Lung (tissue), 11 donors: ENCODE measurements at regions not wholly inside any gene's neighbourhood (a gene's known extent, or its start where the extent isn't known, plus 50 kb on each side); places are given as distances from the start of the nearest gene placed in this dataset.

ENCODE experiments used
- ATAC-seq: fragments of 200-7000 bp; cut with Tn5 transposase; one replicate; pipeline ENCODE4 v1.9.1; 2020; ENCODE audit warnings: moderate number of reproducible peaks; ENCODE audit not compliant: insufficient read depth, low FRiP score
- DNase-seq, 3 donors: peaks; one replicate each; pipeline ENCODE4 v3.0.0-alpha.2; 2013 to 2017
- H3K27ac ChIP-seq, 2 donors: one replicate each; pipeline ENCODE4 v1.5.1; 2013; ENCODE audit warnings: mild to moderate bottlenecking in 2 of 2, moderate library complexity in 2 of 2, control low read depth in 1 of 2, inconsistent platforms in 1 of 2, low read depth in 1 of 2, low read length in 1 of 2
- H3K27me3 ChIP-seq, 3 donors: one replicate each; pipeline ENCODE4 v1.5.1; 2013; ENCODE audit warnings: low read length in 2 of 3; ENCODE audit not compliant: control insufficient read depth in 3 of 3, insufficient read depth in 3 of 3
- H3K36me3 ChIP-seq, 4 donors: one replicate each; pipeline ENCODE4 v1.5.1; 2013; ENCODE audit warnings: low read length in 4 of 4, mild to moderate bottlenecking in 1 of 4, moderate library complexity in 1 of 4; ENCODE audit not compliant: control insufficient read depth in 4 of 4, insufficient read depth in 4 of 4
- H3K4me1 ChIP-seq, 5 donors: one replicate each; pipeline ENCODE4 v1.5.1; 2013; ENCODE audit warnings: low read length in 5 of 5, mild to moderate bottlenecking in 2 of 5, moderate library complexity in 1 of 5; ENCODE audit not compliant: control insufficient read depth in 5 of 5, insufficient read depth in 5 of 5
- H3K4me3 ChIP-seq: one replicate; pipeline ENCODE4 v1.5.1; 2013; ENCODE audit warnings: mild to moderate bottlenecking, control low read depth, moderate library complexity
- H3K9ac ChIP-seq, 2 donors: one replicate each; pipeline ENCODE4 v1.5.1; 2013; ENCODE audit warnings: low read length in 2 of 2, control low read depth in 1 of 2; ENCODE audit not compliant: insufficient read depth in 1 of 2
- H3K9me3 ChIP-seq, 4 donors: one replicate each; pipeline ENCODE4 v1.5.1; 2013; ENCODE audit warnings: low read length in 3 of 4, mild to moderate bottlenecking in 1 of 4, moderate library complexity in 1 of 4; ENCODE audit not compliant: control insufficient read depth in 4 of 4, insufficient read depth in 3 of 4
- CTCF ChIP-seq: IDR thresholded peaks from 2 replicates; pipeline ENCODE4 v1.5.1; 2012; ENCODE audit warnings: mild to moderate bottlenecking; ENCODE audit errors: control extremely low read depth, extremely low read depth
- WGBS, 2 donors: extraction: QIAGEN DNeasy Blood & Tissue Kit; methylation state at CpG; one replicate each; pipeline ENCODE4 v1.1.7; 2013; 5-methylcytosine and 5-hydroxymethylcytosine counted together
- donor health status: control.
- donor health status: control.
- donor health status: Bipolar disorder and iron deficiency.
- donor health status: healthy.
- donor health status: DM: yes; HTN: yes; CAD: no.

- Histone ChIP-seq H3K27me3 (no peaks in the 10 kb centered on the region), H3K9ac (no peak overlapping the region), H3K9me3 (no peaks in the 10 kb centered on the region), H3K4me1 (no peaks in the 10 kb centered on the region), H3K27ac (no peak overlapping the region), H3K36me3 (no peaks in the 10 kb centered on the region), H3K4me3 (no peak overlapping the region)
- ATAC-seq: no peak
- TF ChIP-seq CTCF: no peak
- no peak for DNase-seq
- 88% methylated on average over 3 of the region's 3 CpGs for WGBS, 2 donors
These were observed 361.6 kb upstream of the MAP2 start for GRCh38 chr2:209062210-209062609.

GRCh38 chr2:209070262-209070661, 353.6 kb upstream of the MAP2 start:
- Histone ChIP-seq H3K4me3 (no peak overlapping the region), H3K27me3 (no peaks in the 10 kb centered on the region), H3K9me3 (no peaks in the 10 kb centered on the region), H3K4me1 (no peaks in the 10 kb centered on the region), H3K27ac (no peak overlapping the region), H3K9ac (no peak overlapping the region), H3K36me3 (no peaks in the 10 kb centered on the region)
- DNase-seq (no peak), ATAC-seq (no peak)
- no peak for TF ChIP-seq CTCF
- 95 to 100% methylated on average over 1 of the region's 1 CpG for WGBS, 2 donors

- no peaks in the 10 kb centered on the region for H3K27me3 ChIP-seq
- no peak for ATAC-seq
- TF ChIP-seq CTCF: no peak
- H3K27ac ChIP-seq: no peak overlapping the region
- H3K36me3 ChIP-seq: no peaks in the 10 kb centered on the region
- H3K4me3 ChIP-seq: no peak overlapping the region
- H3K9ac ChIP-seq: no peak overlapping the region
- H3K9me3 ChIP-seq: no peaks in the 10 kb centered on the region
- DNase-seq: no peak
- H3K4me1 ChIP-seq: no peaks in the 10 kb centered on the region
These were observed 350.7 kb upstream of the MAP2 start for GRCh38 chr2:209073151-209073550.

- no peak overlapping the region for H3K9ac ChIP-seq
- ATAC-seq (no peak), DNase-seq (no peak)
- no peaks in the 10 kb centered on the region for H3K4me1 ChIP-seq
- H3K9me3 ChIP-seq: no peaks in the 10 kb centered on the region
- no peak for TF ChIP-seq CTCF
- H3K27ac ChIP-seq: no peak overlapping the region
- no peaks in the 10 kb centered on the region for H3K27me3 ChIP-seq
- H3K4me3 ChIP-seq: no peak overlapping the region
- WGBS, 2 donors: 91 to 95% methylated on average over 3 of the region's 3 CpGs
- no peaks in the 10 kb centered on the region for H3K36me3 ChIP-seq
These were observed 349.1 kb upstream of the MAP2 start for GRCh38 chr2:209074711-209075110.
